ENCODE measurements at regions not wholly inside any gene's neighbourhood (a gene's known extent, or its start where the extent isn't known, plus 50 kb on each side); places are given as distances from the start of the nearest gene placed in this dataset.

GRCh38 chr1:186620566-186621350 lies 59.5 kb downstream of the PTGS2 start:
- DNase-seq (ENCODE audit: low read depth, low spot score), result no peak

- DNase-seq (ENCODE audit: low read depth, low spot score), result no peak
Observed at GRCh38 chr1:186618401-186619170, 61.6 kb downstream of the PTGS2 start.

GRCh38 chr1:186617926-186618325 lies 62.3 kb downstream of the PTGS2 start:
- no peak for DNase-seq (ENCODE audit: low read depth, low spot score)

GRCh38 chr1:186616511-186616910 lies 63.7 kb downstream of the PTGS2 start:
- DNase-seq (ENCODE audit: low read depth, low spot score), result no peak

- no peak for DNase-seq (ENCODE audit: low read depth, low spot score)
Observed at GRCh38 chr1:186615332-186615731, 64.9 kb downstream of the PTGS2 start.

GRCh38 chr1:186611156-186611555 lies 69.1 kb downstream of the PTGS2 start:
- DNase-seq (ENCODE audit: low read depth, low spot score), result no peak

GRCh38 chr1:186609183-186609582 lies 71.0 kb downstream of the PTGS2 start:
- no peak for DNase-seq (ENCODE audit: low read depth, low spot score)

GRCh38 chr1:186605762-186606350 lies 74.4 kb downstream of the PTGS2 start:
- peak; percentile 85 for DNase-seq (ENCODE audit: low read depth, low spot score)

- no peak for DNase-seq (ENCODE audit: low read depth, low spot score)
Observed at GRCh38 chr1:186595969-186596368, 84.3 kb downstream of the PTGS2 start.

- no peak for DNase-seq (ENCODE audit: low read depth, low spot score)
Observed at GRCh38 chr1:186578325-186579016, 101.8 kb downstream of the PTGS2 start.

GRCh38 chr1:186577633-186578032 lies 102.6 kb downstream of the PTGS2 start:
- no peak for DNase-seq (ENCODE audit: low read depth, low spot score)

- no peak for DNase-seq (ENCODE audit: low read depth, low spot score)
Observed at GRCh38 chr1:186577216-186577615, 103.0 kb downstream of the PTGS2 start.

GRCh38 chr1:186575348-186575747 lies 104.9 kb downstream of the PTGS2 start:
- DNase-seq (ENCODE audit: low read depth, low spot score), result no peak

GRCh38 chr1:186574926-186575325 lies 105.3 kb downstream of the PTGS2 start:
- no peak for DNase-seq (ENCODE audit: low read depth, low spot score)

GRCh38 chr1:186572509-186572908 lies 107.7 kb downstream of the PTGS2 start:
- DNase-seq (ENCODE audit: low read depth, low spot score), result no peak

- no peak for DNase-seq (ENCODE audit: low read depth, low spot score)
Observed at GRCh38 chr1:186571771-186572170, 108.5 kb downstream of the PTGS2 start.

- DNase-seq (ENCODE audit: low read depth, low spot score), result no peak
Observed at GRCh38 chr1:186569856-186570255, 108.9 kb upstream of the PDC start.

GRCh38 chr1:186568221-186568620 lies 107.3 kb upstream of the PDC start:
- DNase-seq (ENCODE audit: low read depth, low spot score), result no peak

GRCh38 chr1:186566140-186566855 lies 105.4 kb upstream of the PDC start:
- DNase-seq (ENCODE audit: low read depth, low spot score), result no peak

GRCh38 chr1:186564582-186564981 lies 103.7 kb upstream of the PDC start:
- no peak for DNase-seq (ENCODE audit: low read depth, low spot score)

GRCh38 chr1:186559601-186560116 lies 98.7 kb upstream of the PDC start:
- no peak for DNase-seq (ENCODE audit: low read depth, low spot score)
